HG03139 (cell line): ENCODE measurements at regions not wholly inside any gene's neighbourhood (a gene's known extent, or its start where the extent isn't known, plus 50 kb on each side); places are given as distances from the start of the nearest gene placed in this dataset.
"Not testable (repeated sequence)": the region's sequence is repeated elsewhere in the genome, so short reads cannot be mapped to it uniquely, and the experiment has no call there.

Source experiments
- ATAC-seq: cut with Tn5 transposase; IDR thresholded peaks from one replicate; pipeline ENCODE4 v1.9.1; 2021; ENCODE audit not compliant: unreplicated experiment

DNA sequence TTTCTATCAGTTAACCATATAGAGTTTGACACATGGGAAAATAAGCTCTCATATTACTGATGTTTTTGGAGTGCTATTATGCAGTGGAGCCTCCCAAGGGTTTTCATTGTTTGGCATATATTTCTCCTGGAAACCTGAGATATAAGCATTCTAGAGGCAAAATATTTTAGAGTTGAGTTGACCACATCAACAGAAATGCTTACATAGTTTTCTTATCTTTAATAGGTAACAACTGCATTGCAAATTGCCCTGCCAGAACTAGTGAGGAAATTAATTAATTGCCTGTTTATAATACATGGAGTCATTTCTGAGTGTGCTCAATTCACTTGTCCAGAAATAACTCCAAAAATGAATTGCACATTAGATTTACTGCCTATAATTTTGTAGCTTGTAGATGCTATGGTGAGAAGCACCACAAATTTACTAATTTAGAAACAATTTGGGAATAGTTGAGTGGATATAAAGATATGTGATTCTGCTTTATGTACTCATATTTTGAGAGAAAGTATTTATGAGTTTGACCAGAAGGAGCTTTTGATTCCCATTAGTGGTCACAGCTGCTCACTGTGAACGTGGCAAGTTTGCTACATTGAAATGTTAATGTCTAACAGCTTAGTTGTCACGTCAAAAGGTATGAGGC lies 288.7 kb downstream of the CD109 start:
- ATAC-seq, result no peak

DNA sequence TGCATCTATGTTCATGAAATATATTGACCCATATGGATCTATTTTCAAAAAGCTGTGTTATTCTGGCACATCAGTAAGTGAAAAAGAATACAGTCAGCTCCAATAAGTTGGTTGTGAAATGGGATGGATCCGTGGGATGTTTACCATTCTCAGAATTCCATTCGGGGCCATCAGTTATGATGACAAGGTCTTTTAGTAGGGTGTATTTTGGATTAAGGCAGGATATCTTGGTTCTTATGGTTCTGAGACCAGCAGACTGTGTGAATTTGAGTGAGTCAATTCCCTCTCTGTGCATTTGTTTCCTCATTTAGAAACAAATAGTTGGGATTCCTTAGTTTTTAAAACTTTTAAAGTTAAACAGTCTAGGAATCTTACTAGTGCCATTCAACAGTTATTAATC lies 287.4 kb downstream of the CD109 start:
- no peak for ATAC-seq

DNA sequence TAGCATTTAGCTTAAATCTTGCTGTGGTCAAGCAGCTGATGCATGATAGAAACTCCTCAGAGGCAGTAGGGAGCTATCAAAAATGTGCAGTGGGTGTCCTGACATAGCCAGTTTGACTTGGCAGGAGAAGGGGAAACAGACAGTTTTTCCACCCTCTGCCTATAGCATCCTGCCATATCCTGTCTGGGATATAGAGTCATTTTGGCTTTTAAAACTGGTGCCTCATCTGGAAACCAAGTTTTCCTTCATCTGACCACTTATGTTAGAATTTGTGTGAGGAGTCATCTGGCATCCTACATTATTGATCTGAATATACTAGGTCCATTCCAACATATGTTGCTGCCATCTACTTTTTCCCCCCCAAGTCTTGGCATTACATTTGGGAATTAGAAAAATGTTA lies 284.1 kb downstream of the CD109 start:
- ATAC-seq, result no peak

DNA sequence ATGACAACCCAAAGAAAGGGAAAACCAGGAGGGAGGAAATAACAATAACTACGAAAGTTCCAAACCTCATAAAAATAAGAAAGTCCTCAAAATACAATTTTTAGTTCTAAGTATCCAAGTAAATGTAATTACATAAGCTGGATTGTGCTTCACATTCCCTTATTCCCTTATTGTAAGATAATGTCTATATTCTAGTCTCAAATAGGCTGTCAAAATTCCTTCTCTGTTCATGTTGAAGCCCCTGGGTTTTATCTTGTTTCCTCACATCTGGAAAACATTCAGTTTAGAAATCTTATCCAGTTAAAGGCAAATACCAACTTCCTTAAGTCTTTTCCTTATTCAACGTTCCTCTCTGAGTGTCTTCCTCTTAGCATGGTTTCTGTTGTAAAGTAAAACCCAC lies 282.3 kb downstream of the CD109 start:
- ATAC-seq, result no peak

DNA sequence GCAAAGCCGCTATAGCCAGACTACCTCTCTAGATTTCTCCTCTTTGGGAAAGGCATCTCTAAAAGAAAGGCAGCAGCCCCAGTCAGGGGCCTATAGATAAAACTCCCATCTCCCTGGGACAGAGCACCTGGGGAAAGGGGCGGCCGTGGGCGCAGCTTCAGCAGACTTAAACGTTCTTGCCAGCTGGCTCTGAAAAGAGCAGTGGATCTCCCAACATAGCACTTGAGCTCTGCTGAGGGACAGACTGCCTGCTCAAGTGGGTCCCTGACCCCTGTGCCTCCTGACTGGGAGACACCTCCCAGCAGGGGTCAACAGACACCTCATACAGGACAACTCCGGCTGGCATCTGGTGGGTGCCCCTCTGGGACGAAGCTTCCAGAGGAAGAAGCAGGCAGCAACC lies 276.5 kb downstream of the CD109 start:
- ATAC-seq, result not testable (repeated sequence)

DNA sequence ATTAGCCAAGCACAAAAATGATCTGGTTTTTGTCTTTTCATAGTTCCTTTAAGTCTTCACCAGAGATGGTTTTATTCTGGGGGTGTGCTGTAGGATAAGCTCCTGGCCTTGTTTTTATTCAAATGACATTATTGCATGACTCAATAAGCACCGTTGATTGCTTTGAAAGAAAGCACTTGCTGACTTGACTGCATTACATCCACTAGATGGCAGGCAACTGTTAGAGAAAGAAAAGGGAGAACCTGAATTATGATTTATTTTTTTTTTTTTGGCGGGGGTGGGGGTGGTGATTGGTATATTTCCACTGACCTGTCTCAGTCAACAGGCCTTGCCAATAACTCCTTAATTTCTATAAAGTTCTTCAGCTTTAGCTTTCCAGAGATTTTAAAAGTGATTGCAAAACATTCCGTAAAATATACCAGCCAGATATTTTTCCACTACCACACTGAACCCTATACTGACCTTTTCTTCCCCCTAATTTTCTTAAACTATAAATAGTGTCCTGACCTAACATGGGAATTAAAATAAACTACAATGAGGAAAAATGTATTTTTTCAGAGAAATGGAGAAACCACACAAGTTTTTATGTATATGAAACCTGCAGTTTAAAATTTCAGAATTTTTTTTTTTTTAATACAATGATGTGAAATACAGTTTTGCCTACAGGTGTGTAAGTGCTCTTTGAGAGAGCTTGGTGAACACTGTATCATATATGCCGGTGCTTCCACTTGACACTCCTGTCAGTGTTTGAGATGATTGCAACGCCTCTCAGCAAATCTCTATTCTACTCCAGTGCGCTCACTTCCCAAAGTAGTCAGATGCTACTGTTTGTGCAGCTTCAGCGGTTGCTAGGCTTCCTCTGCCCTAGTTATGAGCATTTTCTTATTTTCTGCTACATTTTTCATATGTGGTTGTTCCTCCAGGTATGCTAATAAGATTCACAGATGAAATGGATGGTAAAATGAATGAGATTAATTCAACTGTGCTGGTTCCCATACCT lies 274.3 kb downstream of the CD109 start:
- no peak for ATAC-seq

DNA sequence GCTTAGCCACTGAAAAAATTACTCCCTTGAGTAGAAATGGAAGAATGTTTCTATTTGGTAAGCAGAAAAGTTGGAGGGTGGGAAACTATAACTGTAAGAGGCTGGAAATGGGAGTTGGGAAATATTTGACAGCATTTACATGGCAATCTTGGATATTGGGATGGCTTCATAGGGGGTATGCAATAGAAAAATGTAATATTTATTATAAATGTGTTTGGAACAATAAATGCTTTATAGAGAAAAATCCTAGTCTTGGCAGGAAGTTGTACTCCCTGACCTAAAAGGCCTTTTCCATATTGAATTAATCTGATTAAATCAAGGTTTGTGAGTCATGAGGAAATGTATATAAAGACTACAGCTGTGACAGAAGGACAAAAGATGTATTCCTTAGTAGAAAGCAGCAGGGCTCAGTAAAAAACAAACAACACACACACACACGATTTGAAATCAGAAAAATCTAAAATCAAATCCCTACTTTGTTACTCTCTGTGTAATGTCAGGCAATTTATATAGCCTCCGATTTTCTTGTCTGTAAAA lies 272.3 kb downstream of the CD109 start:
- no peak for ATAC-seq

DNA sequence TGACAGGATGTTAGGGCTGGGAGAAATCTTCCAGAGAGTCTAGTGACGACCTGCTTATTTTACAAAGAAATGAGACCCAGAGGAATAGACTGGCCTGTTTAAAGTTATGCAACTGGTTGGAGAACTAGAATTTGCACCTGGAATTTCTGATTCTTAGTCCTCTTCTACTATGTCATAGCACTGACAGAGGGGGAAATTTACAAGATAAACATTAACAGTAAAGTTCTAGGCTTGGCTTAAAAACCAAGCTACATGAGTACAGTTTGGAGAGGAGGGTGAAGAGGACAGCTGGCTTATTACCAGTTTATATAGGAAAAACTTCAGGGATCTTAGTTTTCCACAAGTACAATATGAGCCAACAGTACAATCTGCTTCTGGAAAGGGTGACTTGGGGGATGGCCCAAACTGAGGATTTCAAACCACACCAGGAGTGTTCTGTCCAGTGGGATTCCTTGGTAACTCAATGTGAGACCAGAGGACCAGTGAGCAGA lies 269.6 kb downstream of the CD109 start:
- no peak for ATAC-seq

DNA sequence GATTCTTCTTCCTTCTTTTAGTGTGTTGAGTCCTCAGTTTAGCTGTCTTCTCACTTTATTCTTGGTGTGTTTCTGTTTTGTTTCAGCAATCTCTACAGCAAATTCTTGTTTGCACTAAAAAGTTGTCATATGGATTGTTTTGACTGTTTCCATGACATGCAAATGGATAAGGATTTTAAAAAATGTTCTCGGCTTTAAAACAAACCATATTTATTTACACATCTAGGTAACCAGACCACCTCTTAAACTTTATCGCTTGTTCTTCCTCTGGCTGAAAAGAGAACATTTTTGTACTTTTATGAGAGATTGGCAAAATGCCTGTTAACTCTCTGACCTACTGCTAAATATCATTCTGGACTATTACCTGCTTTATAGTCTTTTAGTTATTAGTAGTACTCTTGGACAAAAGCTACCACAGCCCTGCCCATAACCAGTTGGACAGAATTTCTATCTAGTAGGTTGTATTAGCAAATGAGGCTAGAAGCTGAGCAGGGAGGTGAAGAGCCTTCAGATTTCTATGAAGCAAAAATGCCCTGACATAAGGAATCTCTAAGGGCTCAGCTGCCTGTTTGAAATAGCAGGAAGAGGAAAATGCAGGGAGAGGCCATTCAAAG lies 268.3 kb downstream of the CD109 start:
- ATAC-seq, result no peak

DNA sequence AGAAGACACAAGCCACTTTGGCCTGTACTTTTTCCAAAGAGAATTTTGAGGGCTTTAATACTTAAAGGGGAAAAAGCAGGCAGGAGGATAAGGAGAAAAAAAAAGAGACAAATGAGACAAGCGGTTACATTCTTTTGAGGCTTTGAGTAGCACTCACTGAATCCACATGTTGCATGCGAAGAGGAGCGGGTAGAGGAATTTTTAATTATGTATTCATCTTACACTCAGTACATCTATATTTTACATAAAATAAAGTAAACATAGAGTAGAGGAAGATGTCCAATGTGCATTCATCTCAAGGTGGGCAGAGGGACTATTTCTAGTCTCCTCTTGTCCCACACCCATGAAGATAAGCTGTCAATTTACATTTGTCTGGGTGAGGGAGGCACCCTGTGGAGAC lies 266.9 kb downstream of the CD109 start:
- no peak for ATAC-seq

DNA sequence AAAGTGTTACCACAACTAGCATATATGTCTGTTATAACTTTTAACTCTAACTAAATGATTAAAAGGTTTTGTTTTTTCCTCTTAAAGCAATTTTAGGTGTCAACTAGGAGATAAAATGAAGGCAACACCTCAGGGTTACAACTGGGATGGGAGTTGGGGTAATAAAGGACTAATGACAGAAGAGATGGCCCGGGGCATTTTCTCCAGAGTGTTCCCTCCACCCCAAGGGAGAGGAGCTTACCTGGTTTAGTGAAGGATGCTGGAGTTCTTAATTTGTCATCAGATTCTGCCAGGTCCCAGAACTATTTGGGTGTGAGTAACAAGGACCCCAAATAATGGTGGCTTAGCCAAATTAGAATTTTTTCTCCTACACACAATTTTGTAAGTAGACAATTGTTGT lies 260.3 kb downstream of the CD109 start:
- no peak for ATAC-seq

DNA sequence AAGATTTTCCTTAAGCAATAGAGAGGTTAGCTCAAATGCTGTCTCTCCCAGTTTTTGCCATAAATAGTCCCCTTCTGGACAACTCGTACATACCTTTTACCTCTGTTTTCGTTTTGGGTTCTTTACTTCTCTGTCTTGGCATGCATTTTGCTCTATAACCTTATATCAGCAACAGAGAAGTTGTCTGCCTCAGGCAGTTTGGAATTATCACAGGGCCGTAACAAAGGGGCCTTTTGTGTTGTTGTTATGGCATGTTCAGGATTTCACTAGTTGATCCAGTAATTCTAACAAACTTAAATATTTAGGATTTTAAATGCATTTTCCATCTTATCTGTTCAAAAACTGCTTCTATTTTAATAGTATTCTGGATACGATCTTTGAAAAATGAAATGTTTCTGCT lies 259.8 kb downstream of the CD109 start:
- no peak for ATAC-seq

DNA sequence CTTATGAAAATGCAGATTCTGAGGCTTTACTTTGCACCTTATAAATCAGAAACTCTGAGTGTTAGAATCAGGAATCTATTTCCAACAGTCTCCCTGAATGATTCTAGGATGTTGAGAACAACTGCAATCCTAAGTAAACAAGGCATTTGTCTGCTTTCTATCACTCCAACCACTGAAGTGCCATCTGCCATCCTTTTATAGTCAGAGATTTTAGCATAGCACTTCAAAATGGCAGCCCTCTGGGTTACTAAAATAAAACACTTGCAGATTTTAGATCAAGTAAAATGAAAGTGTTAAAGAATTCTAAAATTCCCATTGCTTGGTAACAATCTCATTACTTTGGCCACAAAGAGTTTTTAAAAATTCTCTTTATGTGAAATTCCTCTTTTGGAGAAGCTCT lies 258.9 kb downstream of the CD109 start:
- no peak for ATAC-seq

DNA sequence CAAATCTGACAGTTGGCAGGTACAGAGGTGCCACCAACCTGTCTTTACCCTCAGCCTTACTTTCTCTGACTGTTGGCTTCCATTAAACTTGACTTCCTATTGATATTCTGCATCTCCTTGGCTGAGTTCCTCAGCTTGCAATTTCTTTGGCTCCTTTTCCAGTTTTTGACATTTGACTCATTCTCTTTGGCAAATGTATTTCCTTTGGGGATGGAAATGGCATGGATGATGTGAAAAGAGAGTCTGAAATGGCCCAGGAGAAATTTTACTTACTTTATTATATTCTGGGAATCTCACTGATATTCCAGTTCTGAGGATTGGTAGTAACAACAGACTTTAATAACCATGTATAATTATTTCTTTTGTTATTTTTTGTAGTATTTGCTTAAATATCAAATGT lies 255.2 kb downstream of the CD109 start:
- no peak for ATAC-seq

DNA sequence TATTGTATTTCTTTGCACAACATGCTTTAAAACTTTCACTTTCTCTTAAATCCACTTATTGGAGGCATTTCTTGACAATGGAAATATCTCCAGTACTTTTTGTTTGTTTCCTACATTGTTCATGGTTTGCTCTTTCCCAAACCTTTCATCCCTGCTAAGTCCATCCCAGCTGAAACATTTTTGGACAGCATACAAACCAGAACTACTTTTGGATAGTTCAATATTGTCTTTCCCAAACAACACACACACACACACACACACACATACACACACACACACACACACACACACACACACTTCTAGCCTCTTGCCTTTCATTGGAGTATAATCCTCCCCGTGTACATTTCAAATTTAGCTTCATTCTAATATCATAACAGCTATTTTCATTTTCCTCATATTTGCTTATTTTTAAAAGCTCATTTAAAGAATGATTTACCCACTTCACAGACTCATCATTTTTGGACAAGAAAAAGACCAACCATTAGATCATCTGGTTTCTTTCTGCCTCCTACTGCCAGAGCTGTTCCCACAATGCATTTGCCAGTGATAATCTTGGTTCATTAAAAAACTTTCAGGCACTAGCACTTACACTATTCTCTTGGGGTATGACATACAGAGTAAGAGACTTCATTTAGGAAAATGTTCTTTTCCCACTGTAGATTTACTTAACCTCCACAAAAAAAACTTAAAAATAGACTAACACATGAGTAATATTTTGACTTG lies 248.1 kb downstream of the CD109 start:
- ATAC-seq, result no peak

DNA sequence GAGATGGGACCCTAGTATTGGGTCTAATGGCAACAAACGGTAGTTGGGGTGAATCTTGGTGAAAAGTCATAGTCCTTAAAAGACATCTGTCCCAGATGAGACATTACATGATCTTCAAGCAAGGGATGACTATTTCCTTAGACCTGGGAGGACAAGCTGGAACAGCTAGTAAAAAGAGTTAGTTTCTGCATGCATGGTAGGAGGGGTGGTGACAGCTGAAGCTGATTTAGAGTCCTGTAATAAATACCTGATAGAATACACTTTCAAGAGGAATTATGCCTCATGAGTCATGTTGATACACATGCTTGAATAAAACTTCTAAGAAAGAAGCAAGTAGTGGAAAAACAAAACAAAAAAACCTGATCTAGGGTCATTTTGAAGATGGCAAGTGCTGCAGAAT lies 247.4 kb downstream of the CD109 start:
- no peak for ATAC-seq

DNA sequence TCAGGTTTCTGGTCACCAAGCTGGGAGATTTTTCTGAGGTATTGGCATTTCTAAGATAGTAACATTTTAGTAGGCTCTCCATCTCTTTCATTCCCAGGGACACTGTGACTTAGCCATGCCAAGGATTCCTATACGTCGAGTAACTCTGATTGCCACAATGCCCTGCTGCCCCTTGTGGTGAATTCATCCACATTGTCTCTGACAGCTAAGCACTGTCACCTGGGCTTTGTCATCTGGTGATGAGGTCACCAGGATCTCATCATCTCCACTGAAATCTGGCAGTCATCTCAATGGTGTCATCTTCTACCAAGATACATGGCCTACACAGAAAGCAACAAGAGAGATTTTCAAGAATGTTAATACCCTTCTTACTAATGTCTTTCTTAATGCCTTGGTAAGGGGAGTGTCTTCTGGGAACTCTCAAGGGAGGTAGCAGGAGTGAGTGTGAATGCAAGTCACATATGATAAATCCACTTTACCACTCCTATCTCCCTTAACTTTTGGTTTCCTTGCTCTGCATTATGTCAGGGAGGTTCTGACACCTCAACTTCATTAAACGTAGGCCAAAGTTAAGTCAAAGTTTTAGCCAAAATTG lies 246.7 kb downstream of the CD109 start:
- ATAC-seq, result no peak

DNA sequence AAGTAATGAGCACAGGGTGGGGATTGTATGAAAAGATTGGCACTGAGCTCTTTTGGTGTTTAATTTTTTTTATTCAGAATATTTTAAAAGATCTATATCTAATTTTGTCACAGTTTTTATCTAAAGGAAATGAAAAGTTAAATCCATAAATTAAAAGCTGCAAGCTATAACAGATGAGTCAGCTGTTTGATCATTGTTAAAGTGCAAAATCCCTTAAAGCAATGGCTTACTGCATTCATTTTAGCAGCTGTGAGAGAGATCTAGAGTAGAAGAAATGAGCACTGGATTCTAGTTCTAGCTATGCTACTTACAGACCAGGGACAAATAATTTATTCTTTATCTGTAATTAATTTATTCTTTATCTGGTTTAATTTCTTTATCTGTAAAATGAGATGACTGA lies 245.9 kb downstream of the CD109 start:
- ATAC-seq, result no peak

DNA sequence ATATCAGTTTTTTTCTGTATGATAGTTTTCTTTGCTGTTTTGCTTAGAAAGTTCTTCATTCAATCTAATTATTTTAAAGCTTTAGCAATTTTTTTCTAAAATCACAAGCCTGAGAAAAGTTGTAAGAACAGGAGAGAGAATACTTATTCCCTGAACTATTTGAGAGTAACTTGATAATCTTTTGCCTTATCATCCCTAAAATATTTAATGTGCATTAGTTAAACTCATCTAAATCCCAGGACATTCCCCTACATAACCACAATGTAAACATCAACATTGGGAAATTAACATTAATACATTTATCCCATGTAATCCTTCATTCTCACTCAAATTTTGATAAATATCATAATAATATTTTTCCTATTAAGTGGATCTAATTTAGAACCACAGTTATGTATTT lies 241.8 kb downstream of the CD109 start:
- ATAC-seq, result no peak

DNA sequence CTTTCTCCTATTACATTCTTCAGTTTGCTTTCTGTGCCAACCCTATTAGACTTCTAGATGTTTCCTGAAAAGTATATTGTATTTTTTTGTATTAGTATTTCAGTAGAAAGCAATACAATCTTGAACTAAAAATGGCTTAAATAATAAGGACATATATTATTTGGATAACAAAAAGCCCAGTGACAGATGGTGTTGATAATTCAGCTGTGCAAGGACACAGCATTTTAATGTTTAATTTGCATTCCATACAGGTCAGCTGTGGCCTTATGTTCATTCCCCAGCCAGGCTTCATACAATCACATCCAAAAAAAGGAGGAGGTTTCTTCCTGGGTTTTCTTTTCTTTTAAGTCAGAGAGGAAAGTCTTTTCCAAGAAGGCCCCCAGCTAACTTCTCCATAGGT lies 236.9 kb downstream of the CD109 start:
- ATAC-seq, result no peak

DNA sequence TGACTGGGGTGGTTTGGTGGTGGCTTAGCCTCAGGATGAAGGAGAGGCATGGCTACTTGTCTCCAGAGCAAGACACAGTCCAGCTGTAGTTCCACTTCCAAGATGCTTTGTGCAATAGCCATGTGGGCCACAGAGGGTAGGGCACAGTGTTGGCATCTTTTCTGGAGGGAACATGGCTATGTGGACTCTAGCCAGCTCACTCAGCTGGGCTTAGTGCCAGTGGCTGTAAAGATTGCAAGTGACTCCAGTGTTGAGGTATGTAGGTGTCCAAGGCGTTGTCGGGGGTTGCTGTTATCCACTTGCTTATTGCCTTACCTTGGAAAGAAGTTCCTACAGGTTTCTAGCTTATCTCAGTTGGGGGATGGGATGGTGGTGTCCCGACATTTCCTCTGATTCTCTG lies 233.4 kb downstream of the CD109 start:
- no peak for ATAC-seq
